Kidney (tissue), 13 donors: ENCODE measurements at regions not wholly inside any gene's neighbourhood (a gene's known extent, or its start where the extent isn't known, plus 50 kb on each side); places are given as distances from the start of the nearest gene placed in this dataset.

Experiments used
- DNase-seq, 5 donors: peaks; one replicate each; pipeline ENCODE4 v3.0.0-alpha.2; 2013 to 2020
- FAIRE-seq: peaks from 2 replicates; lab custom pipeline; 2012; peaks lifted over from hg19 to GRCh38; lab: Jason Lieb, UNC
- H3K27ac ChIP-seq, 2 donors: one replicate each; pipeline ENCODE4 v1.7.0; 2013; ENCODE audit warnings: low read depth in 2 of 2, low read length in 2 of 2, inconsistent platforms in 1 of 2
- H3K27me3 ChIP-seq: one replicate; pipeline ENCODE4 v1.7.1; 2013; ENCODE audit warnings: low read length, inconsistent platforms; ENCODE audit not compliant: control insufficient read depth, insufficient read depth
- H3K36me3 ChIP-seq, 3 donors: one replicate each; pipeline versions ENCODE4 v1.7.0 to v1.7.1; 2013; ENCODE audit warnings: low read length in 3 of 3, control low read depth in 1 of 3, inconsistent platforms in 1 of 3; ENCODE audit not compliant: insufficient read depth in 3 of 3, control insufficient read depth in 2 of 3
- H3K4me1 ChIP-seq, 3 donors: one replicate each; pipeline versions ENCODE4 v1.7.0 to v1.7.1; 2013; ENCODE audit warnings: low read length in 3 of 3, inconsistent platforms in 1 of 3, low read depth in 1 of 3; ENCODE audit not compliant: control insufficient read depth in 2 of 3, insufficient read depth in 2 of 3
- H3K4me3 ChIP-seq, 3 donors: one replicate each; pipeline versions ENCODE4 v1.7.0 to v1.8.1; 2013; ENCODE audit warnings: low read length in 3 of 3, control low read depth in 1 of 3, inconsistent platforms in 1 of 3
- H3K9ac ChIP-seq, 3 donors: one replicate each; pipeline versions ENCODE4 v1.7.0 to v1.7.1; 2013; ENCODE audit warnings: low read length in 3 of 3, control low read depth in 1 of 3, inconsistent platforms in 1 of 3
- H3K9me3 ChIP-seq, 3 donors: one replicate each; pipeline versions ENCODE4 v1.7.0 to v1.7.1; 2013; ENCODE audit warnings: low read length in 3 of 3, control low read depth in 1 of 3, inconsistent platforms in 1 of 3; ENCODE audit not compliant: control insufficient read depth in 2 of 3, insufficient read depth in 1 of 3
- intact Hi-C: fragments of 100-400 bp; cut with DNase I; formaldehyde crosslinking; loops from one replicate; pipeline ENCODE4 v1.11.1; 2022
- TF ChIP-seq, protein P1 (sequence below): IDR thresholded peaks from 3 replicates; pipeline ENCODE4 v1.5.1; 2012; ENCODE audit warnings: mild to moderate bottlenecking, moderate library complexity, borderline replicate concordance; ENCODE audit not compliant: insufficient read depth; ENCODE audit errors: extremely low read depth
- donor health status: control.
- donor health status: control.
- donor health status: control.
- donor health status: control.
- donor health status: control.
- donor health status: DM: yes; HTN: yes; CAD: no.
- donor health status: Normal renal cell carcinoma (clear cell type).

DNA sequence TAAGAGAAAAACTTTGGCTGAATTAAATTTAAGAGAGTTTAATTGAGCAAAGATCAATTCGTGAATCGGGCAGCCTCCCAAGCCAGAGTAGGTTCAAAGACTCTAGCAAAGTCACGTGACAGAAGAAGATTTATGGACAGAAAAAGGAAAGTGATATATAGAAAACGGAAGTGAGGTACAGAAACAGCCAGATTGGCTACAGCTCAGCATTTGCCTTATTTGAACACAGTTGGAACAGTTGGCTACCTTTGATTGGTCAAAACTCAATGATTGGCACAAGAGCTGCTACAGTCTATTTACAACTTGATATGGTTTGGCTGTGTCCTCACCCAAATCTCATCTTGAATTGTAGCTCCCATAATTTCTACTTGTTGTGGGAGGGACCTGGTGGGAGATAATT lies 102.6 kb downstream of the PLG start:
- intact Hi-C loops = no loop called here
- no peaks in the 10 kb centered on the region for H3K4me1 ChIP-seq
- H3K36me3 ChIP-seq = no peaks in the 10 kb centered on the region
- no peaks in the 10 kb centered on the region for H3K9me3 ChIP-seq
- DNase-seq (no peak), FAIRE-seq (no peak)
- H3K27me3 ChIP-seq = no peaks in the 10 kb centered on the region
- no peak overlapping the region for H3K9ac ChIP-seq
- H3K27ac ChIP-seq = no peak overlapping the region
- TF ChIP-seq, protein P1, sequence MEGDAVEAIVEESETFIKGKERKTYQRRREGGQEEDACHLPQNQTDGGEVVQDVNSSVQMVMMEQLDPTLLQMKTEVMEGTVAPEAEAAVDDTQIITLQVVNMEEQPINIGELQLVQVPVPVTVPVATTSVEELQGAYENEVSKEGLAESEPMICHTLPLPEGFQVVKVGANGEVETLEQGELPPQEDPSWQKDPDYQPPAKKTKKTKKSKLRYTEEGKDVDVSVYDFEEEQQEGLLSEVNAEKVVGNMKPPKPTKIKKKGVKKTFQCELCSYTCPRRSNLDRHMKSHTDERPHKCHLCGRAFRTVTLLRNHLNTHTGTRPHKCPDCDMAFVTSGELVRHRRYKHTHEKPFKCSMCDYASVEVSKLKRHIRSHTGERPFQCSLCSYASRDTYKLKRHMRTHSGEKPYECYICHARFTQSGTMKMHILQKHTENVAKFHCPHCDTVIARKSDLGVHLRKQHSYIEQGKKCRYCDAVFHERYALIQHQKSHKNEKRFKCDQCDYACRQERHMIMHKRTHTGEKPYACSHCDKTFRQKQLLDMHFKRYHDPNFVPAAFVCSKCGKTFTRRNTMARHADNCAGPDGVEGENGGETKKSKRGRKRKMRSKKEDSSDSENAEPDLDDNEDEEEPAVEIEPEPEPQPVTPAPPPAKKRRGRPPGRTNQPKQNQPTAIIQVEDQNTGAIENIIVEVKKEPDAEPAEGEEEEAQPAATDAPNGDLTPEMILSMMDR = no peak
- H3K4me3 ChIP-seq = no peak overlapping the region

DNA sequence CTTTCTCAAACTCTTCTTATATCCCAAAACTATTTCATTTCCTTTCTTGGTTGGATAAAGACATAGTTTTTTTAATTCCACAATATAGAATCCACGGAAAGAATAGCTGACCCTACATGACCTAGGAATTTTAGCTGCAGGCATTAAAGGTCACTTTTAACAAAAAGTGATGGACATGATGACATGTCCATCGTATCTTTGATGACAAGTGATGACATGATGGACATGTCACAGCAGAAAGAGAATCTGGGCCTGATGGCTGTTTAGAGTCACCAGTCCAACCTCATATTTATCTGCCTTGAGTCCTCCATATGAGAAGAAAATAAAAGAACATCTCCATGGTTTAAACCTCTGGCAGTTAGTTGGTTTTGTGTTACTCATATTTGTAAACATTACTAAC lies 106.2 kb downstream of the PLG start:
- no peak overlapping the region for H3K9ac ChIP-seq
- intact Hi-C loops = no loop called here
- no peak overlapping the region for H3K4me3 ChIP-seq
- no peaks in the 10 kb centered on the region for H3K36me3 ChIP-seq
- no peaks in the 10 kb centered on the region for H3K27me3 ChIP-seq
- H3K4me1 ChIP-seq = no peaks in the 10 kb centered on the region
- FAIRE-seq = no peak
- DNase-seq = no peak
- TF ChIP-seq, protein P1 = no peak
- no peak overlapping the region for H3K27ac ChIP-seq
- no peaks in the 10 kb centered on the region for H3K9me3 ChIP-seq

DNA sequence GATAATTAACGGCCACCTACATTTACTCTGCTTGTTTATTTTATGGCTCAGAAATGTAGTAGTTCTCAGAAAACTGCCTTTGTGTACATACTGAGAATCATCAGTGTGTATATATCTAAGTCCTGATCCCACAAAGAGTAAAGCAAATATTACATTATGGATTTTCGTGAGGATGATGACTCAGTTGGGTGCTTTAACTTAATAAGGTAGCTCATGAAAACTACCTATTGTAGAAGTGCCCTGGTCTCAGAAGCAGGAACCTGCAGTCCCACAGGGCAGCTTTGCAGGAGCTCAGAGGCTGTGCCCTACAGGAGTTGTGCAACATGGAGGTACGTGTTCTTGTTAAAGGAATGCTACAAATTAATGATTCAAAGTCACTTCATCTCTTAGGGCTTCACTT lies 108.2 kb downstream of the PLG start:
- intact Hi-C loops = no loop called here
- no peaks in the 10 kb centered on the region for H3K27me3 ChIP-seq
- DNase-seq (no peak), FAIRE-seq (no peak)
- no peak overlapping the region for H3K27ac ChIP-seq
- H3K9me3 ChIP-seq = no peaks in the 10 kb centered on the region
- no peaks in the 10 kb centered on the region for H3K4me1 ChIP-seq
- TF ChIP-seq, protein P1 = no peak
- H3K9ac ChIP-seq = no peak overlapping the region
- H3K4me3 ChIP-seq = no peak overlapping the region
- H3K36me3 ChIP-seq = no peaks in the 10 kb centered on the region

DNA sequence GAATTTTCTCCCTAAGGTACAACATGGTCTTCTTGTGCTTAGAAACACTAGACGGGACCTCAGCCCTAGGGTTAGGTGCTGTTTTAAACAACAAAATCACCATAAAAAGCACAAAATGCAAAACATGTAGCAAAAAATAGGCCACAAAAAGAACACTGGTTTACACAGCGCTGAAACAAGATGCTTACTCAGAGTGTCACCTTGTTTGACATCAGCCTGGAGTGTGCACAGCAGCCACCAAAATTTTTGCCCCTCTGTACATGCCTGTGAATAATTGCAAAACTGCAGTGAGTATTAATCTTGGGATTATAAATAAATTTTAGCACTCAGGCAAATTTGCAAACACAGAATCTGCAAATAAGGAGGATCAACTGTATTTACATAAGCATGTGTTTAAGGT lies 110.1 kb downstream of the PLG start:
- Histone ChIP-seq H3K4me1 (no peaks in the 10 kb centered on the region), H3K36me3 (no peaks in the 10 kb centered on the region), H3K27me3 (no peaks in the 10 kb centered on the region), H3K9ac (no peak overlapping the region), H3K27ac (no peak overlapping the region), H3K4me3 (no peak overlapping the region), H3K9me3 (no peaks in the 10 kb centered on the region)
- intact Hi-C loops = no loop called here
- FAIRE-seq (no peak), DNase-seq (no peak)
- TF ChIP-seq, protein P1 = no peak
